RWPE2 (cell line): ENCODE measurements at regions not wholly inside any gene's neighbourhood (a gene's known extent, or its start where the extent isn't known, plus 50 kb on each side); places are given as distances from the start of the nearest gene placed in this dataset.

Source experiments
- ATAC-seq: fragments of 200-7000 bp; cut with Tn5 transposase; 3 replicates; pipeline ENCODE4 v1.9.1; 2021; ENCODE audit warnings: low read depth
- DNase-seq: peaks from one replicate; pipeline ENCODE4 v3.0.0-alpha.2; 2020; ENCODE audit warnings: low spot score
- H3K27ac ChIP-seq: fragments of 450-650 bp; 2 replicates; pipeline ENCODE4 v1.5.1; 2017; ENCODE audit warnings: mild to moderate bottlenecking; ENCODE audit not compliant: poor library complexity, severe bottlenecking
- H3K27me3 ChIP-seq: fragments of 250-450 bp; sonication (Bioruptor Pico); 2 replicates; pipeline ENCODE4 v1.5.1; 2021; ENCODE audit warnings: mild to moderate bottlenecking, moderate library complexity; ENCODE audit not compliant: insufficient read depth, poor library complexity, severe bottlenecking
- H3K36me3 ChIP-seq: fragments of 250-450 bp; sonication (Bioruptor Pico); 2 replicates; pipeline ENCODE4 v1.5.1; 2020; ENCODE audit warnings: low read depth, mild to moderate bottlenecking, moderate library complexity
- H3K4me1 ChIP-seq: fragments of 250-450 bp; sonication (Bioruptor Pico); 2 replicates; pipeline ENCODE4 v1.5.1; 2021; ENCODE audit warnings: mild to moderate bottlenecking, moderate library complexity; ENCODE audit not compliant: insufficient read depth, poor library complexity, severe bottlenecking
- H3K4me3 ChIP-seq: fragments of 250-450 bp; sonication (Bioruptor Pico); 2 replicates; pipeline ENCODE4 v1.5.1; 2021; ENCODE audit warnings: mild to moderate bottlenecking, moderate library complexity; ENCODE audit not compliant: severe bottlenecking
- H3K9me3 ChIP-seq: fragments of 250-450 bp; sonication (Bioruptor Pico); 2 replicates; pipeline ENCODE4 v1.5.1; 2021; ENCODE audit warnings: mild to moderate bottlenecking, moderate library complexity; ENCODE audit not compliant: severe bottlenecking
- CTCF ChIP-seq: fragments of 450-650 bp; IDR thresholded peaks from one replicate; pipeline ENCODE4 v1.5.1; 2017; ENCODE audit warnings: mild to moderate bottlenecking, moderate library complexity; ENCODE audit not compliant: poor library complexity, severe bottlenecking

DNA sequence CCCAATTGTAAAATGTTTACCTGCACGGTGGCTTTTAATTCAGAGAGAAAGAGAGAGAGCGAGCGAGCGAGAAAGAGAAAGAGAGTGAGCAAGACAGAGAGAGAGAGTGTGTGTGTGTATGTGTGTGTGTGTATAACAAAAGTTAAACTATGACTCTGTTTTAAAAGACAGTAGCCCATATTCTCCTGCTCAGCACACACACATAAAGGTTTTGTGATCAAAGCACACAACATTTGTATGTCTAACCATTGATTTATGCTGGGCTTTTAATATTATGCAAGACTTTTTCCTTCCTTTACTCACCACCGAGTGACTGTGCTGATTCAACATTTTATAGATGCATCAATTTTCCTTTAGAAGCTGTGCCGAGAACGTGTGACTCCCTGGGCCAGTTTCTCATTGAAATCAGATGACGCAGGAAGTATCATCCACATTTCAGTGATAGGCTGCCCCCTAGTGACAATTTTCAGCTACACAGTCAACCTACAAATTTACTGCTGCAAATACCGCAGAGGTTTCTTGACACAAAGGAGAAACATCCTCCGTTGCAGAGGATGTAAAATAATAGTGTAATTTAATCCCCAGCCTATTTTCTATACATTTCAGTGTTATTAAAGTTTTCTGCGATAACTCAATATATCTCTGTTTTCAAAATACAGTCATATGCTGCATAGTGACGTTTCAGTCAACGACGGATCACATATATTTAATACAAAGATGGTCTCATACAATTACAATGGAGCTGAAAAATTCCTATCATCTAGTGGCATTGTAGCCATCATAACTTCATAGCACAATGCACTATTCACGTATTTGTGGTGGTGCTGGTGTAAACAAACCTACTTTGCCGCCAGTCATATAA lies 165.9 kb upstream of the TANK start:
- no peaks in the 10 kb centered on the region for H3K36me3 ChIP-seq
- H3K4me3 ChIP-seq = no peak overlapping the region
- no peak overlapping the region for H3K27ac ChIP-seq
- ATAC-seq = peak; percentile 79
- H3K9me3 ChIP-seq = no peaks in the 10 kb centered on the region
- TF ChIP-seq CTCF = peak; percentile 92
- peaks cover 3% of the 10 kb centered on the region for H3K4me1 ChIP-seq
- no peak for DNase-seq
- no peaks in the 10 kb centered on the region for H3K27me3 ChIP-seq

- Histone ChIP-seq H3K36me3 (no peaks in the 10 kb centered on the region), H3K27ac (no peak overlapping the region), H3K9me3 (no peaks in the 10 kb centered on the region), H3K4me1 (peaks cover 3% of the 10 kb centered on the region), H3K4me3 (no peak overlapping the region), H3K27me3 (no peaks in the 10 kb centered on the region)
- DNase-seq = no peak
- no peak for TF ChIP-seq CTCF
- no peak for ATAC-seq
Measured at GRCh38 chr2:160996584-160996983, 163.6 kb upstream of the TANK start.

GRCh38 chr2:161004379-161004778 lies 155.8 kb upstream of the TANK start:
- DNase-seq (no peak), ATAC-seq (no peak; the same call in 2 of the 3 replicates)
- Histone ChIP-seq H3K27ac (no peak overlapping the region), H3K27me3 (no peaks in the 10 kb centered on the region), H3K36me3 (no peaks in the 10 kb centered on the region), H3K9me3 (no peaks in the 10 kb centered on the region), H3K4me1 (no peaks in the 10 kb centered on the region), H3K4me3 (no peak overlapping the region)
- TF ChIP-seq CTCF = peak; percentile 56

DNA sequence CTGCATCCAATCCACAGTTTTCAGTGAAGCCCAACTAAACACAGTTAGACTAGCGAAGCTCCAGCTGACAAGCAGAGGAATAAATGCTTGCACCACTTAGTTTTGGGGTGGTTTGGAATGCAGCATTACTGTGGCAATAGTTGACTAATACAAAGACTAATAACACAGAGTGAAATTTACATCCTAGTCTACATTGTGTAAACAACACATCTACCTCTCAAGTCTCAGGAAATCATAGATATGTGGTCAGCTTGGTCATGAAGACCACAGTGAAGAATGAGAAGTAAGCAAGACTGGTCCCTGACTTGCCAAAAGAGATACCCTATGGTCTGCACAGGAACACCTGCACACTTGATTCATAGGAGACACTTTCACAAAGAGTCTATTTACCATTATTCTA lies 155.1 kb upstream of the TANK start:
- no peak overlapping the region for H3K4me3 ChIP-seq
- H3K9me3 ChIP-seq = no peaks in the 10 kb centered on the region
- no peaks in the 10 kb centered on the region for H3K27me3 ChIP-seq
- ATAC-seq (no peak), DNase-seq (no peak)
- no peaks in the 10 kb centered on the region for H3K4me1 ChIP-seq
- no peaks in the 10 kb centered on the region for H3K36me3 ChIP-seq
- H3K27ac ChIP-seq = no peak overlapping the region
- no peak for TF ChIP-seq CTCF

DNA sequence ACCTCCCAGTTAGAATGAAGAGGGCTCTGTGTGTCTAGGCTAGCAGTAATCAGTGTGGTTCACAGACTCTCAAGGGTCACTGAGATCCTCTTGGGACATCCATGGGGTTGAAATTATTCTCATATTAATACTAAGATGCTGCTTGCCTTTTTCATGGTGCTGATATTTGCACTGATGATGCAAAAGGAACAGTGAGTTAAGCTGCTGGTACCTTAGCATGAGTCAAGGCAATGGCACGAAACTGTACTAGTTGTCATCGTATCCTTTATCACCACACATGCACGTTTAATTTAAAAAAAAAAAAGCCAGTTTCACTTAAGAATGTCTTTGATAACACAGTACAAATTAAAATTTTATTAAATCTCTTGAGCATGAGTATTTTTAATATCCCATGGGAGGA lies 151.9 kb upstream of the TANK start:
- Histone ChIP-seq H3K27ac (no peak overlapping the region), H3K4me1 (no peaks in the 10 kb centered on the region), H3K36me3 (no peaks in the 10 kb centered on the region), H3K9me3 (no peaks in the 10 kb centered on the region), H3K4me3 (no peak overlapping the region), H3K27me3 (no peaks in the 10 kb centered on the region)
- no peak for ATAC-seq
- TF ChIP-seq CTCF = no peak
- no peak for DNase-seq
